ENCODE measurements at regions not wholly inside any gene's neighbourhood (a gene's known extent, or its start where the extent isn't known, plus 50 kb on each side); places are given as distances from the start of the nearest gene placed in this dataset.

GRCh38 chr3:30426293-30426993, 180.0 kb upstream of the TGFBR2 start:
- H2AFZ ChIP-seq: no peak overlapping the region
- H3K9me3 Mint-ChIP-seq: peaks cover 3% of the 10 kb centered on the region; the same call in 2 of the 3 replicates

More at GRCh38 chr3:30426293-30426993, 180.0 kb upstream of the TGFBR2 start:
- H3K36me3 ChIP-seq (ENCODE audit: insufficient read depth): no peaks in the 10 kb centered on the region
- no peak overlapping the region for H3K27ac ChIP-seq (ENCODE audit: low read depth)
- DNase-seq (ENCODE audit: low spot score) (peak; percentile 10), ATAC-seq (peak; percentile 50)
- no peaks in the 10 kb centered on the region for H3K9me2 ChIP-seq (ENCODE audit: insufficient read depth)
- H3F3A ChIP-seq (replicated peaks; ENCODE audit: low read depth): no peaks in the 10 kb centered on the region
- H3K27me3 ChIP-seq (ENCODE audit: insufficient read depth): no peaks in the 10 kb centered on the region
- H3K4me2 ChIP-seq: no peak overlapping the region
- no peak overlapping the region for H3K4me3 ChIP-seq
- H3K4me1 Mint-ChIP-seq: no peaks in the 10 kb centered on the region
- no peak overlapping the region for H3K27ac Mint-ChIP-seq
- no peaks in the 10 kb centered on the region for H3K36me3 Mint-ChIP-seq (ENCODE audit: low read depth)
- no peak for TF ChIP-seq POLR2AphosphoS5 (IDR thresholded peaks at IDR 0.05; ENCODE audit: low read depth)
- TF ChIP-seq ZNF114 (CRISPR knock-in tag; IDR thresholded peaks at IDR 0.05): no peak
- TF ChIP-seq ZNF462 (CRISPR knock-in tag; IDR thresholded peaks at IDR 0.05): 0 out of 2 replicates have a peak, but pooled peaks have one; percentile 38
- TF ChIP-seq ZNF331 (CRISPR knock-in tag; IDR thresholded peaks at IDR 0.05; ENCODE audit: low read depth): no peak
- no peak for TF ChIP-seq CTCF (conservative IDR thresholded peaks at IDR 0.05; ENCODE audit: low read depth in 2 of 2)
- no peak for TF ChIP-seq EZH2 (IDR thresholded peaks at IDR 0.05; ENCODE audit: low read depth, unreplicated experiment)
- TF ChIP-seq EZH2phosphoT487 (IDR thresholded peaks at IDR 0.05; ENCODE audit: unreplicated experiment): no peak
- no peak for TF ChIP-seq CREB1 (CRISPR knock-in tag; IDR thresholded peaks at IDR 0.05; ENCODE audit: low read depth)
- H4K20me1 ChIP-seq (replicated peaks; ENCODE audit: insufficient read depth): no peaks in the 10 kb centered on the region
- no peaks in the 10 kb centered on the region for H3K4me1 ChIP-seq (ENCODE audit: insufficient read depth)
- no peaks in the 10 kb centered on the region for H3K79me2 ChIP-seq (replicated peaks; ENCODE audit: insufficient read depth)
- no peak overlapping the region for H3K4me3 Mint-ChIP-seq
- no peaks in the 10 kb centered on the region for H3K27me3 Mint-ChIP-seq (ENCODE audit: insufficient read depth, low read depth, poor library complexity)

Measured in GM23338 (cell line).